K562 (cell line): ENCODE measurements at regions not wholly inside any gene's neighbourhood (a gene's known extent, or its start where the extent isn't known, plus 50 kb on each side); places are given as distances from the start of the nearest gene placed in this dataset.
"Not testable (repeated sequence)": the region's sequence is repeated elsewhere in the genome, so short reads cannot be mapped to it uniquely, and the experiment has no call there.

ENCODE experiments used
- GABPB1 ChIP-seq: sonication (generic); formaldehyde crosslinking; IDR thresholded peaks from 2 replicates; pipeline ENCODE4 v1.8.0; 2022; ENCODE audit warnings: mild to moderate bottlenecking, missing genetic modification reagents
- HDAC6 ChIP-seq: IDR thresholded peaks from 2 replicates; pipeline ENCODE4 v1.6.1; 2012; ENCODE audit warnings: low read depth, mild to moderate bottlenecking, control low read depth, inconsistent platforms, low read length, moderate library complexity
- NFE2L1 ChIP-seq: fragments of 450-650 bp; IDR thresholded peaks from 2 replicates; pipeline ENCODE4 v1.6.1; 2016; ENCODE audit warnings: missing genetic modification characterization, low read depth, mild to moderate bottlenecking, missing compliant biosample characterization, moderate library complexity, borderline replicate concordance
- NFYB ChIP-seq: IDR thresholded peaks from 2 replicates; pipeline ENCODE4 v1.6.1; 2011; ENCODE audit warnings: mild to moderate bottlenecking, moderate library complexity; ENCODE audit not compliant: insufficient read length; ENCODE audit errors: extremely low read depth
- SIRT6 ChIP-seq: IDR thresholded peaks from one replicate; pipeline ENCODE4 v1.6.1; 2012; ENCODE audit warnings: low read depth, mild to moderate bottlenecking, control low read depth, inconsistent platforms, low read length, moderate library complexity
- ZBTB1 ChIP-seq: sonication (generic); formaldehyde crosslinking; IDR thresholded peaks from 2 replicates; pipeline ENCODE4 v1.8.1; 2023; ENCODE audit warnings: missing genetic modification reagents, low read depth, mild to moderate bottlenecking, borderline replicate concordance
- TF ChIP-seq, protein P1 (sequence below), 3 experiments: IDR thresholded peaks in 2 of 3; conservative IDR thresholded peaks in 1 of 3; 2 replicates each; pipeline ENCODE4 v1.5.1; 2011 to 2012; ENCODE audit warnings: low read length in 3 of 3, mild to moderate bottlenecking in 3 of 3, control low read depth in 2 of 3, improper control_type of control experiment in 1 of 3, inconsistent platforms in 1 of 3, low read depth in 1 of 3, mixed read lengths in 1 of 3, moderate library complexity in 1 of 3; ENCODE audit not compliant: insufficient read depth in 2 of 3
- TF ChIP-seq, protein P2 (sequence below): sonication (generic); formaldehyde crosslinking; IDR thresholded peaks from 2 replicates; pipeline ENCODE4 v1.9.0; 2022; ENCODE audit warnings: mild to moderate bottlenecking, missing genetic modification reagents
- TF ChIP-seq, protein P3 (sequence below): fragments of 450-650 bp; formaldehyde crosslinking; IDR thresholded peaks from 2 replicates; pipeline ENCODE4 v1.4.0; 2022; ENCODE audit warnings: missing genetic modification characterization
- TF ChIP-seq, protein P4 (sequence below): sonication (generic); formaldehyde crosslinking; IDR thresholded peaks from 2 replicates; pipeline ENCODE4 v1.8.0; 2022; ENCODE audit warnings: missing genetic modification reagents, mild to moderate bottlenecking, moderate library complexity, borderline replicate concordance

DNA sequence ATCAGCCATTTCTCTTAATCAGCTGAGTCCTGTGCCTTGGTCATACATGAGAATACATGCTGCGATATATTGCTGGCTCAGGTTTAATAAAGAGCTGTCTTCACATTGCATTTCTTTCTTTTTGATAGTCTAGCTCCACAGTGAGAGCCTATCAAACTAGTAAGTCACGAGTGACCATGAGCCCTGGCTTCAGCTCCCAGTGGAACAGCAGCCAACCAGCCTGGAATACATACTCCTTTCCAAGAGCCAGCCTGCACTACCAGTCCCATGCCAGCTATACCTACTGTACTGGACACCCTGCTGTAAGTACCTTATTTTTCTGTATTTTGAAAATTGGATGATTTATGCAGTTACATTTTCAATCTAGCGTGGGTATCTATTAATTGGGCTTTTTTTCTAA lies 98.0 kb upstream of the RBMS3 start:
- TF ChIP-seq GABPB1 (CRISPR knock-in tag); NFE2L1 (tag); NFYB; SIRT6; HDAC6; ZBTB1 (CRISPR knock-in tag): not testable (repeated sequence)
- TF ChIP-seq, protein P1, sequence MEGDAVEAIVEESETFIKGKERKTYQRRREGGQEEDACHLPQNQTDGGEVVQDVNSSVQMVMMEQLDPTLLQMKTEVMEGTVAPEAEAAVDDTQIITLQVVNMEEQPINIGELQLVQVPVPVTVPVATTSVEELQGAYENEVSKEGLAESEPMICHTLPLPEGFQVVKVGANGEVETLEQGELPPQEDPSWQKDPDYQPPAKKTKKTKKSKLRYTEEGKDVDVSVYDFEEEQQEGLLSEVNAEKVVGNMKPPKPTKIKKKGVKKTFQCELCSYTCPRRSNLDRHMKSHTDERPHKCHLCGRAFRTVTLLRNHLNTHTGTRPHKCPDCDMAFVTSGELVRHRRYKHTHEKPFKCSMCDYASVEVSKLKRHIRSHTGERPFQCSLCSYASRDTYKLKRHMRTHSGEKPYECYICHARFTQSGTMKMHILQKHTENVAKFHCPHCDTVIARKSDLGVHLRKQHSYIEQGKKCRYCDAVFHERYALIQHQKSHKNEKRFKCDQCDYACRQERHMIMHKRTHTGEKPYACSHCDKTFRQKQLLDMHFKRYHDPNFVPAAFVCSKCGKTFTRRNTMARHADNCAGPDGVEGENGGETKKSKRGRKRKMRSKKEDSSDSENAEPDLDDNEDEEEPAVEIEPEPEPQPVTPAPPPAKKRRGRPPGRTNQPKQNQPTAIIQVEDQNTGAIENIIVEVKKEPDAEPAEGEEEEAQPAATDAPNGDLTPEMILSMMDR (IDR thresholded peaks at IDR 0.05 in 2 of 3, conservative IDR thresholded peaks at IDR 0.05 in 1 of 3; ENCODE audit: insufficient read depth in 2 of 3, low read depth in 1 of 3, low read length in 3 of 3): not testable (repeated sequence)
- TF ChIP-seq, protein P2, sequence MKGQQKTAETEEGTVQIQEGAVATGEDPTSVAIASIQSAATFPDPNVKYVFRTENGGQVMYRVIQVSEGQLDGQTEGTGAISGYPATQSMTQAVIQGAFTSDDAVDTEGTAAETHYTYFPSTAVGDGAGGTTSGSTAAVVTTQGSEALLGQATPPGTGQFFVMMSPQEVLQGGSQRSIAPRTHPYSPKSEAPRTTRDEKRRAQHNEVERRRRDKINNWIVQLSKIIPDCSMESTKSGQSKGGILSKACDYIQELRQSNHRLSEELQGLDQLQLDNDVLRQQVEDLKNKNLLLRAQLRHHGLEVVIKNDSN (CRISPR knock-in tag): not testable (repeated sequence)
- TF ChIP-seq, protein P3, sequence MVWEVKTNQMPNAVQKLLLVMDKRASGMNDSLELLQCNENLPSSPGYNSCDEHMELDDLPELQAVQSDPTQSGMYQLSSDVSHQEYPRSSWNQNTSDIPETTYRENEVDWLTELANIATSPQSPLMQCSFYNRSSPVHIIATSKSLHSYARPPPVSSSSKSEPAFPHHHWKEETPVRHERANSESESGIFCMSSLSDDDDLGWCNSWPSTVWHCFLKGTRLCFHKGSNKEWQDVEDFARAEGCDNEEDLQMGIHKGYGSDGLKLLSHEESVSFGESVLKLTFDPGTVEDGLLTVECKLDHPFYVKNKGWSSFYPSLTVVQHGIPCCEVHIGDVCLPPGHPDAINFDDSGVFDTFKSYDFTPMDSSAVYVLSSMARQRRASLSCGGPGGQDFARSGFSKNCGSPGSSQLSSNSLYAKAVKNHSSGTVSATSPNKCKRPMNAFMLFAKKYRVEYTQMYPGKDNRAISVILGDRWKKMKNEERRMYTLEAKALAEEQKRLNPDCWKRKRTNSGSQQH: not testable (repeated sequence)
- TF ChIP-seq, protein P4, sequence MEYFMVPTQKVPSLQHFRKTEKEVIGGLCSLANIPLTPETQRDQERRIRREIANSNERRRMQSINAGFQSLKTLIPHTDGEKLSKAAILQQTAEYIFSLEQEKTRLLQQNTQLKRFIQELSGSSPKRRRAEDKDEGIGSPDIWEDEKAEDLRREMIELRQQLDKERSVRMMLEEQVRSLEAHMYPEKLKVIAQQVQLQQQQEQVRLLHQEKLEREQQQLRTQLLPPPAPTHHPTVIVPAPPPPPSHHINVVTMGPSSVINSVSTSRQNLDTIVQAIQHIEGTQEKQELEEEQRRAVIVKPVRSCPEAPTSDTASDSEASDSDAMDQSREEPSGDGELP (CRISPR knock-in tag): not testable (repeated sequence)
